Effector memory CD4-positive, alpha-beta T cell (primary cell): ENCODE measurements at regions not wholly inside any gene's neighbourhood (a gene's known extent, or its start where the extent isn't known, plus 50 kb on each side); places are given as distances from the start of the nearest gene placed in this dataset.

ENCODE experiments used
- DNase-seq, 3 donors: peaks; one replicate each; pipeline ENCODE4 v3.0.0-alpha.2; 2020
- H3K27ac ChIP-seq: 2 replicates; pipeline ENCODE4 v1.7.0; 2013; ENCODE audit warnings: mild to moderate bottlenecking, low read length, moderate library complexity; ENCODE audit not compliant: insufficient read depth, poor library complexity, severe bottlenecking
- H3K27me3 ChIP-seq: replicated peaks from 2 replicates; pipeline ENCODE4 v1.7.0; 2013; ENCODE audit warnings: mild to moderate bottlenecking, low read length; ENCODE audit not compliant: insufficient read depth, control insufficient read depth, poor library complexity, severe bottlenecking
- H3K36me3 ChIP-seq: 2 replicates; pipeline ENCODE4 v1.7.0; 2013; ENCODE audit warnings: mild to moderate bottlenecking, low read length, moderate library complexity; ENCODE audit not compliant: control insufficient read depth, insufficient read depth
- H3K4me1 ChIP-seq: 2 replicates; pipeline ENCODE4 v1.7.0; 2013; ENCODE audit warnings: low read length, mild to moderate bottlenecking; ENCODE audit not compliant: control insufficient read depth, insufficient read depth, poor library complexity, severe bottlenecking
- H3K4me3 ChIP-seq: 2 replicates; pipeline ENCODE4 v1.7.0; 2013; ENCODE audit warnings: low read length, low read depth, mild to moderate bottlenecking; ENCODE audit not compliant: insufficient read depth, poor library complexity, severe bottlenecking
- H3K9me3 ChIP-seq: 2 replicates; pipeline ENCODE4 v1.7.0; 2013; ENCODE audit warnings: mild to moderate bottlenecking, low read length, moderate library complexity; ENCODE audit not compliant: control insufficient read depth

GRCh38 chr2:120612471-120612870 is 123.2 kb upstream of the GLI2 start:
- Histone ChIP-seq H3K27ac (no peak overlapping the region), H3K4me3 (no peak overlapping the region), H3K4me1 (no peaks in the 10 kb centered on the region), H3K27me3 (no peaks in the 10 kb centered on the region), H3K36me3 (no peaks in the 10 kb centered on the region), H3K9me3 (no peaks in the 10 kb centered on the region)
- no peak for DNase-seq

DNA sequence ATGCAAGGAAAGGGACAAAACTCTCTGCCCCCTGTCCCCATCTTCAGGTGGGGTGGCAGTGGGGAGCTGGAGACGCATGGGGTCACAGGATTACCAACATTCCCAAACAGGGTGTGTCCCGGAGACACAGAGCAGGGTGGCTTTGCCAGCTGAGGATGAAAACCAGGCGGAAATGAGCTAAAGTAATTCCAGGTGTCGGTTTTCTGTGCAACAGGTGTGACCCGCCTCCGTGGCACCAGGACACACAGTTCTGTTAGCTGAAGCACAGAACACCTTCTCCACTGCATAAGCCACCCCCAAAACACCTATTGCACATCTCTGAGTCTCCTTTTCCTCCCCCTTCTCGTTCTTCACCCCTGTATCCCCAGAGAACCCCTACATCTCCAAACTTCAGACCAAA is 122.7 kb upstream of the GLI2 start:
- Histone ChIP-seq H3K4me1 (no peaks in the 10 kb centered on the region), H3K27ac (no peak overlapping the region), H3K27me3 (no peaks in the 10 kb centered on the region), H3K9me3 (no peaks in the 10 kb centered on the region), H3K4me3 (no peak overlapping the region), H3K36me3 (no peaks in the 10 kb centered on the region)
- no peak for DNase-seq

DNA sequence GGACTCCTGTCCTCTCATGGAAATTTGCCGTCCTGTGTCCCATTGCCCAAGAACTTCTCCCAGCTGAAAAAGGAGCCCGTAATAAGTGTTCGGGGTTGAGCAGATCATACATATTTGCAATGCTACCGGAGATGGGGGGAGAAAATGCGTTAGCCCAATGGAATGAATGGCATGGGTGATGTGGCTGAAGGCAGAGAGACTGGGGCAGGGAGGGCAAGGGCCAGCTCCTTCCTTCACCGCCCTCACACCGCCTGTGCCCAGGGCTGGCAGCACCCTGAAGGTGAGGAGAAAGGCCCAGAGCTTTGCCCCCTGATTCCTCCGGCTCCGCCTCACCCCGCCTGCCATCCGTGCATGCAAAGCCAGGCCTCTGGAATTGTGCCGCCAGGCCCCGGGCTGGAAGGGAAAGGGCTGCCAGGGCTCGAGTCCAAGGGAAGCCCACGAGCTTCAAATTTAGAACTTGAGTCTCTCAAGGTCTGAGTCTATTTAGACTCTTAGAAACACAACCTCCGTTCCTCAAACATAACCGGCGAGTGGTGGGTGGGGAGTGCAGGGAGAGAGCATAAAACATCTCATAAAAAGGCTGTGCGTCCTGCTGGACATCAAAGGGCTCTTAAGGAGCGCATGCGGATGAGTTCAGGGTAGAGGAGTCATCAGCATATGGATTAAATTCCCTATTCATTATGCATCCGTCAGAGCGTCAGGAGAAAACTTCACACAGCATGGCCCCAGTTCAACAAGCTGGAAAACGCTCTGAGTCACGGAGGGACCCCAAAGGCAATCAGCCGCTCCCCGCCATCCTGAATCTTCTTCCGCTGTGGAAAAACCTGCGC is 121.7 kb upstream of the GLI2 start:
- H3K27ac ChIP-seq = no peak overlapping the region
- no peak for DNase-seq
- no peaks in the 10 kb centered on the region for H3K36me3 ChIP-seq
- H3K4me1 ChIP-seq = no peaks in the 10 kb centered on the region
- H3K9me3 ChIP-seq = no peaks in the 10 kb centered on the region
- no peak overlapping the region for H3K4me3 ChIP-seq
- no peaks in the 10 kb centered on the region for H3K27me3 ChIP-seq

DNA sequence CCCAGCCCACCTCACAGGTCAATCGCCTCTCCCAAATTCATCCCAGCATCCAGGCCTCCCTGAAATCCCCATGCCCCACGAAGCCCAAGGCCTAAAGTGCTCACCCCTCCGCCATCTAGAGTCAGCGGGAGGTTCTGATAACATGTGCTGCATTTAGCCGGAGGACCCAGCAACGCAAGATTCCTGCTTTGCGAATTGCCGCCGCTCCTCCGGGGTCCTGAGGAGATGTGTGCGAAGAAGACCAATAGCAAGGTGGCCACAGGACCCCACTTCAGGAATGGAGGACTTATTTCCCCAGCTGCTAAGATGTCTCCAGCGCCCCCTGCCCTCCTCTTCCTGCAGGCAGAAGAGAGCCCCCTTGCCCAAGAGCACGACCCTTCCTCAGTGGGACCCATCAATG is 120.8 kb upstream of the GLI2 start:
- no peak for DNase-seq
- Histone ChIP-seq H3K9me3 (no peaks in the 10 kb centered on the region), H3K27me3 (no peaks in the 10 kb centered on the region), H3K4me3 (no peak overlapping the region), H3K36me3 (no peaks in the 10 kb centered on the region), H3K27ac (no peak overlapping the region), H3K4me1 (no peaks in the 10 kb centered on the region)

DNA sequence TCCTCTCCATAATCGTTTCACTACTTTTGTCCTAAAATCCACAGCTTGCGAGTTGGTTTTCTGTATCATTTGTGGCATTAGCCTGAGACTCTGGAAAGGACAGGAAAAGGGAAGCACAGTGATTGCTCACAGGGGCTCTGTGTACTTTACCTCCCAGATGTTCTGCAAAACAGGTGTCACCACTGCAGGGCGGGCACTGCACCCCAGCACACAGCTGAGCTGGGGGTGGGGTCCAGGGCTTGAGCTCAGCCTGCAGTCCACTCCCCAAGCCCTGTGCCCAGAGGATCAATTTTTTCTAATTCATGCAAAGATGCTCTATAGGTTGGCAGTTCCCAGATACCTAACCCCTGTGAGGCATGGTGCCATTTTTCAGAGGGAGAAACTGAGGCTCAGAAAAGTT is 119.4 kb upstream of the GLI2 start:
- no peaks in the 10 kb centered on the region for H3K4me1 ChIP-seq
- H3K4me3 ChIP-seq = no peak overlapping the region
- no peaks in the 10 kb centered on the region for H3K27me3 ChIP-seq
- no peak overlapping the region for H3K27ac ChIP-seq
- no peaks in the 10 kb centered on the region for H3K9me3 ChIP-seq
- H3K36me3 ChIP-seq = no peaks in the 10 kb centered on the region
- no peak for DNase-seq

GRCh38 chr2:120617055-120617454 is 118.6 kb upstream of the GLI2 start:
- Histone ChIP-seq H3K9me3 (no peaks in the 10 kb centered on the region), H3K27me3 (no peaks in the 10 kb centered on the region), H3K4me1 (no peaks in the 10 kb centered on the region), H3K36me3 (no peaks in the 10 kb centered on the region), H3K4me3 (no peak overlapping the region), H3K27ac (no peak overlapping the region)
- no peak for DNase-seq

- no peaks in the 10 kb centered on the region for H3K4me1 ChIP-seq
- no peak overlapping the region for H3K27ac ChIP-seq
- DNase-seq = no peak
- no peaks in the 10 kb centered on the region for H3K27me3 ChIP-seq
- no peak overlapping the region for H3K4me3 ChIP-seq
- H3K36me3 ChIP-seq = no peaks in the 10 kb centered on the region
- H3K9me3 ChIP-seq = no peaks in the 10 kb centered on the region
Measured at GRCh38 chr2:120618830-120619229, 116.8 kb upstream of the GLI2 start.

GRCh38 chr2:120619579-120619978 is 116.1 kb upstream of the GLI2 start:
- H3K4me3 ChIP-seq = no peak overlapping the region

GRCh38 chr2:120620025-120620793 is 115.5 kb upstream of the GLI2 start:
- no peak for DNase-seq
- Histone ChIP-seq H3K27ac (no peak overlapping the region), H3K4me1 (no peaks in the 10 kb centered on the region), H3K4me3 (no peak overlapping the region), H3K27me3 (no peaks in the 10 kb centered on the region), H3K36me3 (no peaks in the 10 kb centered on the region), H3K9me3 (no peaks in the 10 kb centered on the region)

More at GRCh38 chr2:120619579-120619978, 116.1 kb upstream of the GLI2 start:
- H3K27ac ChIP-seq = no peak overlapping the region
- no peaks in the 10 kb centered on the region for H3K9me3 ChIP-seq
- H3K4me1 ChIP-seq = no peaks in the 10 kb centered on the region
- no peaks in the 10 kb centered on the region for H3K27me3 ChIP-seq
- H3K36me3 ChIP-seq = no peaks in the 10 kb centered on the region
- no peak for DNase-seq

GRCh38 chr2:120622159-120622869 is 113.4 kb upstream of the GLI2 start:
- Histone ChIP-seq H3K36me3 (no peaks in the 10 kb centered on the region), H3K27me3 (no peaks in the 10 kb centered on the region), H3K4me1 (no peaks in the 10 kb centered on the region), H3K9me3 (no peaks in the 10 kb centered on the region), H3K27ac (no peak overlapping the region), H3K4me3 (no peak overlapping the region)
- no peak for DNase-seq
